ENCODE measurements at regions not wholly inside any gene's neighbourhood (a gene's known extent, or its start where the extent isn't known, plus 50 kb on each side); places are given as distances from the start of the nearest gene placed in this dataset.

- TF ChIP-seq EZH2phosphoT487 (IDR thresholded peaks at IDR 0.05; ENCODE audit: low read depth) = no peak
- Histone ChIP-seq H3K4me2 (ENCODE audit: low read length) (no peak overlapping the region), H3K27ac (ENCODE audit: low read length) (no peak overlapping the region), H3K79me2 (ENCODE audit: low read length) (no peaks in the 10 kb centered on the region), H3K9me3 (ENCODE audit: insufficient read depth, low read length) (no peaks in the 10 kb centered on the region), H3K4me3 (ENCODE audit: low read length) (no peak overlapping the region), H3K4me1 (ENCODE audit: low read length) (no peaks in the 10 kb centered on the region), H3K36me3 (replicated peaks; ENCODE audit: low read depth, low read length) (no peaks in the 10 kb centered on the region), H3K27me3 (ENCODE audit: low read depth, low read length) (peaks cover 12% of the 10 kb centered on the region), H2AFZ (ENCODE audit: low read depth, low read length) (no peak overlapping the region), H4K20me1 (ENCODE audit: insufficient read depth, low read length) (no peaks in the 10 kb centered on the region), H3K9ac (ENCODE audit: low read length) (no peak overlapping the region)
Observed at GRCh38 chr16:86891631-86892030, 313.3 kb downstream of the FOXL1 start.

- no peak overlapping the region for H2AFZ ChIP-seq (ENCODE audit: low read depth, low read length)
- TF ChIP-seq CTCF (IDR thresholded peaks at IDR 0.05; ENCODE audit: low read depth, low read length) (no peak), EZH2phosphoT487 (IDR thresholded peaks at IDR 0.05; ENCODE audit: low read depth) (no peak)
- no peaks in the 10 kb centered on the region for H4K20me1 ChIP-seq (ENCODE audit: insufficient read depth, low read length)
- no peak overlapping the region for H3K27ac ChIP-seq (ENCODE audit: low read length)
- no peak overlapping the region for H3K4me2 ChIP-seq (ENCODE audit: low read length)
- no peak overlapping the region for H3K4me3 ChIP-seq (ENCODE audit: low read length)
- no peaks in the 10 kb centered on the region for H3K79me2 ChIP-seq (ENCODE audit: low read length)
- H3K9ac ChIP-seq (ENCODE audit: low read length) = no peak overlapping the region
- H3K27me3 ChIP-seq (ENCODE audit: low read depth, low read length) = peaks cover 12% of the 10 kb centered on the region
- H3K4me1 ChIP-seq (ENCODE audit: low read length) = no peaks in the 10 kb centered on the region
- H3K36me3 ChIP-seq (replicated peaks; ENCODE audit: low read depth, low read length) = no peaks in the 10 kb centered on the region
- no peaks in the 10 kb centered on the region for H3K9me3 ChIP-seq (ENCODE audit: insufficient read depth, low read length)
Observed at GRCh38 chr16:86892509-86892908, 314.2 kb downstream of the FOXL1 start.

- TF ChIP-seq CTCF (IDR thresholded peaks at IDR 0.05; ENCODE audit: low read depth, low read length) = no peak
- no peak for TF ChIP-seq EZH2phosphoT487 (IDR thresholded peaks at IDR 0.05; ENCODE audit: low read depth)
- H3K9ac ChIP-seq (ENCODE audit: low read length) = no peak overlapping the region
- H4K20me1 ChIP-seq (ENCODE audit: insufficient read depth, low read length) = no peaks in the 10 kb centered on the region
- no peak overlapping the region for H3K4me3 ChIP-seq (ENCODE audit: low read length)
- H3K36me3 ChIP-seq (replicated peaks; ENCODE audit: low read depth, low read length) = no peaks in the 10 kb centered on the region
- H3K9me3 ChIP-seq (ENCODE audit: insufficient read depth, low read length) = no peaks in the 10 kb centered on the region
- no peak overlapping the region for H3K4me2 ChIP-seq (ENCODE audit: low read length)
- H3K4me1 ChIP-seq (ENCODE audit: low read length) = no peaks in the 10 kb centered on the region
- peaks cover 12% of the 10 kb centered on the region for H3K27me3 ChIP-seq (ENCODE audit: low read depth, low read length)
- no peaks in the 10 kb centered on the region for H3K79me2 ChIP-seq (ENCODE audit: low read length)
- H2AFZ ChIP-seq (ENCODE audit: low read depth, low read length) = no peak overlapping the region
- H3K27ac ChIP-seq (ENCODE audit: low read length) = no peak overlapping the region
Observed at GRCh38 chr16:86893506-86893905, 315.2 kb downstream of the FOXL1 start.

DNA sequence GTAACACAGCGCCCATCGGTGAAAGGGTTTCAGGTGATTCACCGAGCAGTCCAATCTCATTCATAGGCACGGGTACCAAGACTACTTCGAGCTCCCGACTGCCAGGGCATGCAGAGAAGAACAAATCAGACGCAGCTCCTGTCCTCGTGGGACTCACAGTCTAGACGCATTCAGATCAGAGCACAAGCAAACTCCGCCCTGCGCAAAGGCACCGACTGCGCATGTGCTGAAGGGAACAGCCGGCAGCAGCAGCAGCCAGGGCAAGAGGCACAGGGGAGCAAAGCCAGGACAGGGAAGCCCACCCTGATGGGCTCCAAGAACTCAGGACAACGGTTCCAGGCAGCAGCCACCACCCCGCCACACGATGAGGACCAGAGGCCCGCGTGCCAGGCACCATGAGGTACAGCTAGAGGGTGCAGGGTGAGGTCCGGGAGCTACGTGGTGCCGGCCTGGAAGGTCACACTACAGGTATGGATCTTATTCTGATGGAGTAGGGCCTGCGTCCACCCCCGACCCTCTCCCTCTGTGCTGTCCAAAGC lies 315.7 kb downstream of the FOXL1 start:
- Histone ChIP-seq H3K27ac (ENCODE audit: low read length) (no peak overlapping the region), H3K4me1 (ENCODE audit: low read length) (no peaks in the 10 kb centered on the region), H4K20me1 (ENCODE audit: insufficient read depth, low read length) (no peaks in the 10 kb centered on the region), H3K79me2 (ENCODE audit: low read length) (no peaks in the 10 kb centered on the region), H3K9me3 (ENCODE audit: insufficient read depth, low read length) (no peaks in the 10 kb centered on the region), H3K9ac (ENCODE audit: low read length) (no peak overlapping the region), H3K27me3 (ENCODE audit: low read depth, low read length) (peaks cover 12% of the 10 kb centered on the region), H3K36me3 (replicated peaks; ENCODE audit: low read depth, low read length) (no peaks in the 10 kb centered on the region), H2AFZ (ENCODE audit: low read depth, low read length) (no peak overlapping the region), H3K4me2 (ENCODE audit: low read length) (no peak overlapping the region), H3K4me3 (ENCODE audit: low read length) (no peak overlapping the region)
- no peak for TF ChIP-seq CTCF (IDR thresholded peaks at IDR 0.05; ENCODE audit: low read depth, low read length)
- TF ChIP-seq EZH2phosphoT487 (IDR thresholded peaks at IDR 0.05; ENCODE audit: low read depth) = no peak
